ENCODE measurements at regions not wholly inside any gene's neighbourhood (a gene's known extent, or its start where the extent isn't known, plus 50 kb on each side); places are given as distances from the start of the nearest gene placed in this dataset.

- 100% methylated on average over 1 of the region's 1 CpG for WGBS
- H3K4me3 ChIP-seq, result no peak overlapping the region
- intact Hi-C loops (cut with DNase I), result no loop called here
- no peaks in the 10 kb centered on the region for H3K4me1 ChIP-seq (replicated peaks)
- H3K27ac ChIP-seq, result no peak overlapping the region
- DNase-seq (ENCODE audit: low spot score), result no peak
- TF ChIP-seq POLR2AphosphoS5 (IDR thresholded peaks at IDR 0.05) (no peak), POLR2A (IDR thresholded peaks at IDR 0.05) (no peak), CTCF (IDR thresholded peaks at IDR 0.05) (no peak)
- no peaks in the 10 kb centered on the region for H3K27me3 ChIP-seq (replicated peaks; ENCODE audit: insufficient read depth)
- H3K9me3 ChIP-seq, result no peaks in the 10 kb centered on the region
- H3K36me3 ChIP-seq, result no peaks in the 10 kb centered on the region
These were observed 224.5 kb upstream of the MAF start for GRCh38 chr16:79825002-79825401.

GRCh38 chr16:79823639-79824038 lies 223.1 kb upstream of the MAF start:
- Histone ChIP-seq H3K36me3 (no peaks in the 10 kb centered on the region), H3K27me3 (replicated peaks; ENCODE audit: insufficient read depth) (no peaks in the 10 kb centered on the region), H3K4me1 (replicated peaks) (no peaks in the 10 kb centered on the region), H3K9me3 (no peaks in the 10 kb centered on the region), H3K4me3 (no peak overlapping the region), H3K27ac (no peak overlapping the region)
- TF ChIP-seq POLR2AphosphoS5 (IDR thresholded peaks at IDR 0.05) (no peak), CTCF (IDR thresholded peaks at IDR 0.05) (no peak), POLR2A (IDR thresholded peaks at IDR 0.05) (no peak)
- WGBS, result 80% methylated on average over 2 of the region's 2 CpGs
- intact Hi-C loops (cut with DNase I), result no loop called here
- DNase-seq (ENCODE audit: low spot score), result no peak

- 97% methylated on average over 3 of the region's 3 CpGs for WGBS
These were observed 221.4 kb upstream of the MAF start for GRCh38 chr16:79821911-79822310.

GRCh38 chr16:79816081-79816497 lies 215.6 kb upstream of the MAF start:
- no peaks in the 10 kb centered on the region for H3K9me3 ChIP-seq
- WGBS, result 68% methylated on average over 4 of the region's 4 CpGs
- H3K36me3 ChIP-seq, result no peaks in the 10 kb centered on the region
- no peaks in the 10 kb centered on the region for H3K27me3 ChIP-seq (replicated peaks; ENCODE audit: insufficient read depth)
- no peak for TF ChIP-seq CTCF (IDR thresholded peaks at IDR 0.05)
- H3K4me1 ChIP-seq (replicated peaks), result no peaks in the 10 kb centered on the region
- H3K27ac ChIP-seq, result no peak overlapping the region
- no peak overlapping the region for H3K4me3 ChIP-seq
- intact Hi-C loops (cut with DNase I), result no loop called here
- DNase-seq (ENCODE audit: low spot score), result no peak

More at GRCh38 chr16:79821911-79822310, 221.4 kb upstream of the MAF start:
- H3K4me1 ChIP-seq (replicated peaks), result no peaks in the 10 kb centered on the region
- H3K36me3 ChIP-seq, result no peaks in the 10 kb centered on the region
- DNase-seq (ENCODE audit: low spot score), result no peak
- H3K27ac ChIP-seq, result no peak overlapping the region
- intact Hi-C loops (cut with DNase I), result no loop called here
- no peak overlapping the region for H3K4me3 ChIP-seq
- H3K27me3 ChIP-seq (replicated peaks; ENCODE audit: insufficient read depth), result no peaks in the 10 kb centered on the region
- TF ChIP-seq POLR2A (IDR thresholded peaks at IDR 0.05), result no peak
- TF ChIP-seq POLR2AphosphoS5 (IDR thresholded peaks at IDR 0.05), result no peak
- no peaks in the 10 kb centered on the region for H3K9me3 ChIP-seq

GRCh38 chr16:79815049-79815448 lies 214.5 kb upstream of the MAF start:
- H3K27me3 ChIP-seq (replicated peaks; ENCODE audit: insufficient read depth), result no peaks in the 10 kb centered on the region
- TF ChIP-seq POLR2A (IDR thresholded peaks at IDR 0.05), result no peak
- TF ChIP-seq POLR2AphosphoS5 (IDR thresholded peaks at IDR 0.05), result no peak
- TF ChIP-seq CTCF (IDR thresholded peaks at IDR 0.05), result no peak
- no peaks in the 10 kb centered on the region for H3K9me3 ChIP-seq
- H3K4me3 ChIP-seq, result no peak overlapping the region
- H3K36me3 ChIP-seq, result no peaks in the 10 kb centered on the region
- no peak overlapping the region for H3K27ac ChIP-seq
- peaks cover under 1% of the 10 kb centered on the region for H3K4me1 ChIP-seq (replicated peaks)
- intact Hi-C loops (cut with DNase I), result no loop called here
- DNase-seq (ENCODE audit: low spot score), result no peak
- WGBS, result 85% methylated on average over 2 of the region's 2 CpGs
